Keratinocyte (primary cell): ENCODE measurements at regions not wholly inside any gene's neighbourhood (a gene's known extent, or its start where the extent isn't known, plus 50 kb on each side); places are given as distances from the start of the nearest gene placed in this dataset.

ENCODE experiments used
- EZH2 ChIP-seq: IDR thresholded peaks from one replicate; pipeline ENCODE4 v1.6.1; 2012; ENCODE audit warnings: inconsistent platforms, mild to moderate bottlenecking, low read length, moderate library complexity
- TF ChIP-seq, protein P1 (sequence below), 3 experiments: IDR thresholded peaks in 1 of 3; conservative IDR thresholded peaks in 1 of 3; optimal IDR thresholded peaks in 1 of 3; 2 replicates in 2 of 3; 3 replicates in 1 of 3; pipeline versions ENCODE3 to v1.5.1; 2011; ENCODE audit warnings: low read length in 3 of 3, mild to moderate bottlenecking in 3 of 3, moderate library complexity in 2 of 3, control low read depth in 1 of 3, inconsistent platforms in 1 of 3; ENCODE audit not compliant: insufficient read depth in 2 of 3; ENCODE audit errors: extremely low read depth in 1 of 3

DNA sequence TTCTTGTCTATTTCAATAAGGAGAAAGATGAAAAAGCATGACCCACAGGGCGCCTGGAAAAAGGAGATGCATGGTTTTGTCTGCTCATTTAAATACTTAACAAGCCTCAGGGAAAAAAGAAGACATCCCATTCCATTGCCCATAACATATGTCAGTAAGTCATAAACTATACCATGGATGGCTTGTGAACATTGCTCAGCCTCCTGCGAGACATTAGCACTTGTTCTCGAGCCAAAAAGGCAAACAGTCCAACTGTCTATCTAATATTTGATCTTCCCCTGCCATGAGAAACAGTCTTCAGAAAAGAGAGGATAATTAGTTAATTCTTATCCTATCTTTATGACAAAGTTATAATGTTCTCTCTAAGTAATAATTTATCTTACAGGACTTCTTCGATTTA lies 527.4 kb downstream of the HACE1 start:
- TF ChIP-seq, protein P1, sequence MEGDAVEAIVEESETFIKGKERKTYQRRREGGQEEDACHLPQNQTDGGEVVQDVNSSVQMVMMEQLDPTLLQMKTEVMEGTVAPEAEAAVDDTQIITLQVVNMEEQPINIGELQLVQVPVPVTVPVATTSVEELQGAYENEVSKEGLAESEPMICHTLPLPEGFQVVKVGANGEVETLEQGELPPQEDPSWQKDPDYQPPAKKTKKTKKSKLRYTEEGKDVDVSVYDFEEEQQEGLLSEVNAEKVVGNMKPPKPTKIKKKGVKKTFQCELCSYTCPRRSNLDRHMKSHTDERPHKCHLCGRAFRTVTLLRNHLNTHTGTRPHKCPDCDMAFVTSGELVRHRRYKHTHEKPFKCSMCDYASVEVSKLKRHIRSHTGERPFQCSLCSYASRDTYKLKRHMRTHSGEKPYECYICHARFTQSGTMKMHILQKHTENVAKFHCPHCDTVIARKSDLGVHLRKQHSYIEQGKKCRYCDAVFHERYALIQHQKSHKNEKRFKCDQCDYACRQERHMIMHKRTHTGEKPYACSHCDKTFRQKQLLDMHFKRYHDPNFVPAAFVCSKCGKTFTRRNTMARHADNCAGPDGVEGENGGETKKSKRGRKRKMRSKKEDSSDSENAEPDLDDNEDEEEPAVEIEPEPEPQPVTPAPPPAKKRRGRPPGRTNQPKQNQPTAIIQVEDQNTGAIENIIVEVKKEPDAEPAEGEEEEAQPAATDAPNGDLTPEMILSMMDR (optimal IDR thresholded peaks at IDR 0.05 in 1 of 3, IDR thresholded peaks at IDR 0.05 in 1 of 3, conservative IDR thresholded peaks at IDR 0.05 in 1 of 3; ENCODE audit: extremely low read depth in 1 of 3, insufficient read depth in 2 of 3, low read length in 3 of 3) = no peak
- TF ChIP-seq EZH2 = no peak
